ENCODE measurements at regions not wholly inside any gene's neighbourhood (a gene's known extent, or its start where the extent isn't known, plus 50 kb on each side); places are given as distances from the start of the nearest gene placed in this dataset.
A peak's percentile ranks its signal among the peaks of the same experiment; 100 is the strongest.
"Not testable (repeated sequence)": the region's sequence is repeated elsewhere in the genome, so short reads cannot be mapped to it uniquely, and the experiment has no call there.

DNA sequence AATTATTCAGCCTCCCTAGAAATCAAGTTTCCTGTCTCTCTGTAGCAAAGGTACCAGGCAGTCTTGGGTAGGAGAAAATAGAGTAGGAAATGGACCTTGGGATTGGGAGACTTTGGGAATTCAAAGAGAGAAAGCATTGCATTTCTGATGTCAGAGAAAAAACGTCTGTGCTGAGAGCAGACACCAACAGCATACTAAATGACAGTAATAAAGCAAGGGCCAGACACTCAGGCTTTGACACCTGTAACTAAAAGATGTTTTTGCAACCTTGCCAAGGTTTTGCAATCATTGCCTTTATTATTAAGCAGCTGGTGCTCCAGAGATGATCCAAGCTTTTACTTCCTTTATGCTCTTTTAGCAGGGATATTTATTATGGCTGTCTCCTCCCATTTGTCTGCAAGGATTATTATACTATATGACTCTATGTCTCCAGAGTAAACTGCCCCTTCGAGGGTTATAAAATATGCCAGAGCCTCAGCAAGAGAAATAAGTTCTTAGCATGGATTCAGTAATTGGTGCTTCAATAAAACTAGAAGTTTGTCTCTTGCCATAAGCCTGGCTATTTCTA is 85.2 kb upstream of the GRAMD1B start:
- peak; percentile 56 for FAIRE-seq
- TF ChIP-seq, protein P1, sequence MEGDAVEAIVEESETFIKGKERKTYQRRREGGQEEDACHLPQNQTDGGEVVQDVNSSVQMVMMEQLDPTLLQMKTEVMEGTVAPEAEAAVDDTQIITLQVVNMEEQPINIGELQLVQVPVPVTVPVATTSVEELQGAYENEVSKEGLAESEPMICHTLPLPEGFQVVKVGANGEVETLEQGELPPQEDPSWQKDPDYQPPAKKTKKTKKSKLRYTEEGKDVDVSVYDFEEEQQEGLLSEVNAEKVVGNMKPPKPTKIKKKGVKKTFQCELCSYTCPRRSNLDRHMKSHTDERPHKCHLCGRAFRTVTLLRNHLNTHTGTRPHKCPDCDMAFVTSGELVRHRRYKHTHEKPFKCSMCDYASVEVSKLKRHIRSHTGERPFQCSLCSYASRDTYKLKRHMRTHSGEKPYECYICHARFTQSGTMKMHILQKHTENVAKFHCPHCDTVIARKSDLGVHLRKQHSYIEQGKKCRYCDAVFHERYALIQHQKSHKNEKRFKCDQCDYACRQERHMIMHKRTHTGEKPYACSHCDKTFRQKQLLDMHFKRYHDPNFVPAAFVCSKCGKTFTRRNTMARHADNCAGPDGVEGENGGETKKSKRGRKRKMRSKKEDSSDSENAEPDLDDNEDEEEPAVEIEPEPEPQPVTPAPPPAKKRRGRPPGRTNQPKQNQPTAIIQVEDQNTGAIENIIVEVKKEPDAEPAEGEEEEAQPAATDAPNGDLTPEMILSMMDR (IDR thresholded peaks at IDR 0.05; ENCODE audit: insufficient read depth, missing control alignments): no peak
- DNase-seq (ENCODE audit: insufficient read length, low spot score): no peak

DNA sequence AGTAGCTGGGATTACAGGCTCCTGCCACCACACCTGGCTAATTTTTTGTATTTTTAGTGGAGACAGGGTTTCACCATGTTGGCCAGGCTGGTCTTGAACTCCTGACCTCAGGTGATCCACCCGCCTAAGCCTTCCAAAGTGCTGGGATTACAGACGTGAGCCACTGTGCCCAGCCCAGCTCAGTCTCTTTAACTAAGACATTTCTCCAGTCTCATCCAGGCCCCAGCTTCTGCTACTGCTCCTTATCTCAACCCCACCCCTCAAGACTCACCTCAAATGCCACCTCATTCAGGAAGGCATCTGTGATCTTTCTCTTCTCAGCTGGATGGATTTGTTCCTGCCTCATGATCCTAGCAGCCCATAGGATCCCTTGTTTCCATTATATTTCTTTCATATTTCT is 85.9 kb upstream of the GRAMD1B start:
- not testable (repeated sequence) for FAIRE-seq; DNase-seq (ENCODE audit: insufficient read length, low spot score)

DNA sequence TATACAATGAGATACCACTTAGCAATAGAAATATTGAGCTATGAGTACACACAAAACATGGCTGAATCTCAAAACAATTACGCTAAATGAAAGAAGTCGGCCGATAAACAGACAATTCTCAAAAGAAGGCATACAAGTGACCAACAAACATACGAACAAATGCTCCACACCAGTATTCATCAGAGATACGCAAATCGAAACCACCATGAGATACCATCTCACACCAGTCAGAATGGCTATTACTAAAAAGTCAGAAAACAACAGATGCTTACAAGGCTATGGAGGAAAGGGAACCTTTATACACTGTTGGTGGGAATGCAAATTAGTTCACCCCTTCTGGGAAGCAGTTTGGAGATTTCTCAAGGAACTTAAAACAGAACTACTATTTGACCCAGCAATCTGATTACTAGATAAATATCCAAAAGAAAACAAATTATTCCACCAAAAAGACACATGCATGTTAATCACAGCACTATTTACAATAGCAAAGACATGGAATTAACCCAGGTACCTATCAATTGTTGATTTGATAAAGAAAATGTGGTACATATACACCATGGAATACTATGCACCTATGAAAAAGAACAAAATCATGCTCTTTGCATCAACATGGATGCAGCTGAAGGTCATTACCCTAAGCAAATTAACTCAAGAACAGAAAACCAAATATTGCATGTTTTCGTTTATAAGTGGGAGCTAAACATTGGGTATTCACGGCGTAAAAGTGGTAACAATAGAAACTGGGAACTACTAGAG is 90.9 kb upstream of the GRAMD1B start:
- TF ChIP-seq, protein P1 (IDR thresholded peaks at IDR 0.05; ENCODE audit: insufficient read depth, missing control alignments): no peak
- DNase-seq (ENCODE audit: insufficient read length, low spot score) (no peak), FAIRE-seq (peak; percentile 11)

DNA sequence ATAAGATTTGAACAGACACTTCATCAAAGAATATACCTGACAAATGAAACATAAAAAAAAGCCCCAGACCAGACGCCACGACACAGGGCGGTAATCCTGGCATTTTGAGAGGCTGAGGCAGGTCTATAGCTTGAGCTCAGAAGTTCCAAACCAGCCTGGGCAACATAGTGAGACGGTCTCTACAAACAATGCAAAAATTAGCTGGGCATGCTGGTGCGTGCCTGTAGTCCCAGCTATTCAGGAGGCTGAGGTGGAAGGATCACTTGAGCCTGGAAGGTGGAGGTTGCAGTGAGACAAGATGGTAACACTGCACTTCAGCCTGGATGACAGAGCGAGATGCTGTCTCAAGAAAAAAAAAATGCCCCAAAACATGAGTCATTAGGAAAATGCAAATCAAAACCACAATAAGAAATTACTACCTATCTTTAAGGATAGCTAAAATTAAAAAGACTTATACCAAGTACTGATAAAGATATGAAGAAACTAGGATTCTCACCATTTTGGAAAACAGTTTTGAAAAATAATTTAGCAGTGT is 91.7 kb upstream of the GRAMD1B start:
- DNase-seq (ENCODE audit: insufficient read length, low spot score): no peak
- no peak for FAIRE-seq
- TF ChIP-seq, protein P1 (IDR thresholded peaks at IDR 0.05; ENCODE audit: insufficient read depth, missing control alignments): no peak

DNA sequence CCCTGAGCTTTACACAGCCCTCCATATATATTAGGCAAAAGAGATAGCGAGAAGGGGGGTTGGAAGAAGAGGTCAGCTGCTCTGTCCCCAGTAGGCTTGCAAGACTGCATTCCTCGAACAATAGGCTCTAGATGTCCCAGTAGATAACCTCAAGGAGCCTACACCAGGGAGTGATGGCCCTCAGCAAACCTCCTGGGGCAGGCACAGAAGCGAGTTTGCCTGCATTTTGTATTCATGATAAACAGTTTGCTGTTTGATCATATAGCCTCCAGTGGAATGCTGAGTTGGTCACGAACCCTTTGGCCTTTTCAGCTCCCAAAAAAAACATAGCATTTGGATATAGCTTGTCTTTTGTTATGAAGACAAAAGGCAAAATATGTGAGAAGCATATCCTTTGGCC is 95.1 kb upstream of the GRAMD1B start:
- no peak for FAIRE-seq
- DNase-seq (ENCODE audit: insufficient read length, low spot score): no peak
- TF ChIP-seq, protein P1 (IDR thresholded peaks at IDR 0.05; ENCODE audit: insufficient read depth, missing control alignments): no peak

DNA sequence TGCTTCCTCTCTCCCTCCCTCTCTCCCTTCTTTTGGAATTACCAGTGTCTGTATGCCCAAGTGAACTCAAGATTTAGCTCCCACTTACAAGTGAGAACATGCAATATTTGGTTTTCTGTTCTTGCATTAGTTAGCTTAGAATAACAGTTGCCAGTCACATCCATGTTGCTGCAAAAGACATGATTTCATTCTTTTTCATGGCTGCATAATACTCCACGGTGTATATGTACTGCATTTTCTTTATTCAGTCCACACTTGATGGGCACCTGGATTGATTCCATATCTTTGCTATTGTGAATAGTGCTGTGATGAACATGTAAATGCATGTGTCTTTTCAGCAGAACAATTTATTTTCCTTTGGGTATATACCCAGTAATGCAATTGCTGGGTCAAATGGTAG is 97.5 kb upstream of the GRAMD1B start:
- not testable (repeated sequence) for DNase-seq (ENCODE audit: insufficient read length, low spot score)

DNA sequence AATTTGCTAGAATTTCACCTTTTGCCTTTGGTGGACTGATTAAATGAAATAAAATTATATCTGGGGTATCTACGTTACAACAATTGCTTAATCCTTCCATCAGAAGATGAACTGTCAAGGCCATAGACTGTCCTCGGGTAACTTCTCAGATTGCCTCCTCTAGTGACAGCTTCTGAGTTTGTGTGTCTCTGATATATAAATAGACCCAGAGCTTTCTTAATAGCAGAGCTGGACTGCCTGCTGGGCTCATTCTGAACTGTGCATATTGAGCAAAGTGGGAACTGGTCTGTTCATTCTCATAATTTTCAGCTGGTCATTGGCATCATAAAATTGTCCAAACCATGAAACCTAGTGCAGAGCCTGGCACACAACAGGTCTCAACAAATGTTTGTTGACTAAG is 99.1 kb upstream of the GRAMD1B start:
- TF ChIP-seq, protein P1 (IDR thresholded peaks at IDR 0.05; ENCODE audit: insufficient read depth, missing control alignments): no peak
- DNase-seq (ENCODE audit: insufficient read length, low spot score): no peak
- no peak for FAIRE-seq

More for the DNA sequence above, 97.5 kb upstream of the GRAMD1B start:
- not testable (repeated sequence) for FAIRE-seq

DNA sequence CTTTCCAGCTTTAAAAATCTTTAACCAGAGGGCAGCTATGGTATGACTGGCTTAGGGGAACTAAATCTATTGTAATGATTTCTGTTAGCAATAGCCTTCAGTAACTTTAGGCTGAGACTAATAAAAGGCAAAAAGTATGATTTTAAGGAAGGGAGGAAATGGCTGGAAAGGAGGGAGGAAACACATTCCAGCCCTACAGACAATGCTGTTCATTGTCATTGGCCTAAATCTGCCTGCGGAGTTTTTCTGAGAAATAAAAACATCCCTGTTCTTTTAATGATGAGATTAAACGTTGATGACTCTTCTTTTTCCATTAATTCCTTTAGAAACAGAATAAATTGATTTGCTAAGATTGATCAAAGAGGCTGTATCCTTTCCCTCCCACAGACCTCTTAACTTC is 99.6 kb upstream of the GRAMD1B start:
- FAIRE-seq: no peak
- TF ChIP-seq, protein P1 (IDR thresholded peaks at IDR 0.05; ENCODE audit: insufficient read depth, missing control alignments): no peak
- no peak for DNase-seq (ENCODE audit: insufficient read length, low spot score)
